Calu3 (cell line): ENCODE measurements at regions not wholly inside any gene's neighbourhood (a gene's known extent, or its start where the extent isn't known, plus 50 kb on each side); places are given as distances from the start of the nearest gene placed in this dataset.

Experiments
- BruUV-seq: library from RNA; stranded (reverse); fragments of 400-500 nt; replicated peaks from 2 replicates; lab custom pipeline; 2021; lab: Mats Ljungman, UMichigan
- CTCF ChIA-PET: fragments of 300-600 bp; sonication (Branson Sonifier 250); formaldehyde crosslinking; loops from one replicate; lab custom pipeline; 2022; ENCODE audit warnings: antibody characterized with exemption; lab: Charles Lee
- DNase-seq: peaks from one replicate; pipeline ENCODE4 v3.0.0; 2022
- H3K27ac Mint-ChIP-seq: one replicate; pipeline ENCODE4 v1.8.0; 2022; ENCODE audit warnings: mixed read lengths; ENCODE audit not compliant: unreplicated experiment
- H3K27me3 Mint-ChIP-seq: one replicate; pipeline ENCODE4 v1.8.0; 2022; ENCODE audit warnings: mixed read lengths; ENCODE audit not compliant: unreplicated experiment
- H3K36me3 Mint-ChIP-seq: one replicate; pipeline ENCODE4 v1.8.0; 2022; ENCODE audit warnings: mild to moderate bottlenecking, moderate library complexity, mixed read lengths; ENCODE audit not compliant: insufficient read depth, unreplicated experiment
- H3K4me1 Mint-ChIP-seq: one replicate; pipeline ENCODE4 v1.8.0; 2022; ENCODE audit warnings: mild to moderate bottlenecking, low read depth, mixed read lengths; ENCODE audit not compliant: unreplicated experiment
- H3K4me3 Mint-ChIP-seq: one replicate; pipeline ENCODE4 v1.8.0; 2022; ENCODE audit warnings: mild to moderate bottlenecking, low read depth, moderate library complexity, mixed read lengths; ENCODE audit not compliant: unreplicated experiment
- H3K9me3 Mint-ChIP-seq: one replicate; pipeline ENCODE4 v1.8.0; 2022; ENCODE audit warnings: low read depth, mixed read lengths; ENCODE audit not compliant: unreplicated experiment
- intact Hi-C: fragments of 100-400 bp; cut with micrococcal nuclease; formaldehyde crosslinking; loops from one replicate; pipeline ENCODE4 v1.10.0; 2022; ENCODE audit not compliant: unreplicated experiment
- TF ChIP-seq, protein P1 (sequence below): fragments of 200-600 bp; IDR thresholded peaks from one replicate; pipeline ENCODE4 v1.8.0; 2022; ENCODE audit warnings: antibody characterized with exemption; ENCODE audit not compliant: unreplicated experiment

GRCh38 chr3:14261229-14261628, 82.6 kb downstream of the LSM3 start:
- H3K4me1 Mint-ChIP-seq: peaks cover 12% of the 10 kb centered on the region
- TF ChIP-seq, protein P1, sequence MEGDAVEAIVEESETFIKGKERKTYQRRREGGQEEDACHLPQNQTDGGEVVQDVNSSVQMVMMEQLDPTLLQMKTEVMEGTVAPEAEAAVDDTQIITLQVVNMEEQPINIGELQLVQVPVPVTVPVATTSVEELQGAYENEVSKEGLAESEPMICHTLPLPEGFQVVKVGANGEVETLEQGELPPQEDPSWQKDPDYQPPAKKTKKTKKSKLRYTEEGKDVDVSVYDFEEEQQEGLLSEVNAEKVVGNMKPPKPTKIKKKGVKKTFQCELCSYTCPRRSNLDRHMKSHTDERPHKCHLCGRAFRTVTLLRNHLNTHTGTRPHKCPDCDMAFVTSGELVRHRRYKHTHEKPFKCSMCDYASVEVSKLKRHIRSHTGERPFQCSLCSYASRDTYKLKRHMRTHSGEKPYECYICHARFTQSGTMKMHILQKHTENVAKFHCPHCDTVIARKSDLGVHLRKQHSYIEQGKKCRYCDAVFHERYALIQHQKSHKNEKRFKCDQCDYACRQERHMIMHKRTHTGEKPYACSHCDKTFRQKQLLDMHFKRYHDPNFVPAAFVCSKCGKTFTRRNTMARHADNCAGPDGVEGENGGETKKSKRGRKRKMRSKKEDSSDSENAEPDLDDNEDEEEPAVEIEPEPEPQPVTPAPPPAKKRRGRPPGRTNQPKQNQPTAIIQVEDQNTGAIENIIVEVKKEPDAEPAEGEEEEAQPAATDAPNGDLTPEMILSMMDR: peak; percentile 79
- H3K36me3 Mint-ChIP-seq: peaks cover 5% of the 10 kb centered on the region
- intact Hi-C loops: loop anchor here (1.0 to 2.0 kb wide), 4 partner anchors 56 to 207 kb away; no protein-coding TSS in a partner anchor
- no peak overlapping the region for H3K4me3 Mint-ChIP-seq
- DNase-seq: peak; percentile 88
- BruUV-seq: no TSS peak
- no peaks in the 10 kb centered on the region for H3K9me3 Mint-ChIP-seq
- CTCF ChIA-PET: interaction anchor here (0.6 to 1.7 kb wide), 6 partner anchors 56 to 206 kb away, joined by 3 to 6 read pairs (median 3); no protein-coding TSS in a partner anchor
- no peaks in the 10 kb centered on the region for H3K27me3 Mint-ChIP-seq
- H3K27ac Mint-ChIP-seq: no peak overlapping the region

- CTCF ChIA-PET: interaction anchor here (1.7 kb wide), 1 partner anchor 59 kb away, joined by 6 read pairs; no protein-coding TSS in a partner anchor
- TF ChIP-seq, protein P1: no peak
- Mint-ChIP-seq H3K4me1 (peaks cover 10% of the 10 kb centered on the region), H3K27ac (no peak overlapping the region), H3K36me3 (peaks cover 5% of the 10 kb centered on the region), H3K4me3 (no peak overlapping the region), H3K27me3 (no peaks in the 10 kb centered on the region), H3K9me3 (no peaks in the 10 kb centered on the region)
- no TSS peak for BruUV-seq
- intact Hi-C loops: no loop called here
- no peak for DNase-seq
Observed at GRCh38 chr3:14262212-14262611, 83.6 kb downstream of the LSM3 start.

DNA sequence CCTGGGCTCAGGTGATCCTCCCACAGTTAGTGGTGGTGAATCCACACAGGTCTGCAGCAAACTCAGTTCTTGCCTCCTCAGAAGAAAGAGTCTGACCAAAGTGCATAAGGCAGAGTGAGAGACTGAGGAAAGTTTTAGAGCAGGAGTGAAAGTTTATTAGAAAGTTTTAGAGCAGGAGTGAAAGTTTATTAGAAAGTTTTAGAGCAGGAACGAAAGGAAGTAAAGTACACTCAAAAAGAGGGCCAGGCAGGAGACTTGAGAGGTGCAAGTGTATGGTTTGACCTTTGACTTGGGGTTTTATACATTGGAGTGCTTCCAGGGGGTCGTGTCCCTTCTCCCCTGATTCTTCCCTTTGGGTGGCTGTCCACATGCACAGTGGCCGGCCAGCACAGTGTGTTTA, 84.2 kb downstream of the LSM3 start:
- no TSS peak for BruUV-seq
- Mint-ChIP-seq H3K36me3 (peaks cover 5% of the 10 kb centered on the region), H3K4me3 (no peak overlapping the region), H3K27ac (no peak overlapping the region), H3K9me3 (no peaks in the 10 kb centered on the region), H3K27me3 (no peaks in the 10 kb centered on the region), H3K4me1 (peaks cover 14% of the 10 kb centered on the region)
- TF ChIP-seq, protein P1: no peak
- CTCF ChIA-PET: no interaction called here
- DNase-seq: no peak
- intact Hi-C loops: no loop called here

DNA sequence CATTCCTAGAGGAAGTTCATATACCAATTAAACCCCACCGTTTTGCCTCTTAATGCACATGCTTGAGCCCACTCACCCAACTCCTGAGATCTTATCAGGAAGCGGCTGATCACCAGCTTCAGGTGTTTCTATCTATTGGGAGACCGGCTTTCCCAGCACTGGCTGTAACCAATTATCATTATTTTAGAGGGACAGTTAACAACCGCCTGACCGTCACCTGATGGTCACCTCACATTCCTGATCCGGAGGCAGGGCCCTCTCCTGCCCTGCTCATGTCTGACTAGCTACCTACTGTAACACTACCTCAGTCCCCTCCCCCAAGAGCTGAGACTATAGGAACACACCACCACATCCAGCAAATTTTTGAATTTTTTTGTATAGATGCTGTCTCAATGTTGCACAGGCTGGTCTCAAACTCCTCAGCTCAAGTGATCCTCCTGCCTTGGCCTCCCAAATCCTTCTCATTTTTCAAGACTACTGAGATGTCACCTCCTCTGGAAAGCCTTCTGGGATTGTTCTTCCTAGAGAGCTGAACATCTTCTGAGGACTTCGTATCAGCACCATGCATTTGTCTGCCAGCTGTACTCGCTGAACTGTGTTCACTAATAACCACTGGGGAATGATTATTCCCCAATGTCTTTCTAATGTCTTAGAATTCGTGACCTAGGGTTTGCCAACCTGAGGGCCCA, 84.8 kb downstream of the LSM3 start:
- Mint-ChIP-seq H3K36me3 (peaks cover 5% of the 10 kb centered on the region), H3K27ac (no peak overlapping the region), H3K27me3 (no peaks in the 10 kb centered on the region), H3K9me3 (no peaks in the 10 kb centered on the region), H3K4me3 (no peak overlapping the region), H3K4me1 (peaks cover 19% of the 10 kb centered on the region)
- TF ChIP-seq, protein P1: no peak
- no peak for DNase-seq
- intact Hi-C loops: no loop called here
- no TSS peak for BruUV-seq
- CTCF ChIA-PET: no interaction called here
